PC-9 (cell line): ENCODE measurements at regions not wholly inside any gene's neighbourhood (a gene's known extent, or its start where the extent isn't known, plus 50 kb on each side); places are given as distances from the start of the nearest gene placed in this dataset.
A peak's percentile ranks its signal among the peaks of the same experiment; 100 is the strongest.

Experiments used
- BruUV-seq: library from RNA; stranded (reverse); fragments of 400-500 nt; replicated peaks from 2 replicates; lab custom pipeline; 2021; lab: Mats Ljungman, UMichigan
- CTCF ChIA-PET: fragments of 300-600 bp; sonication (Branson Sonifier 250); formaldehyde crosslinking; loops from one replicate; lab custom pipeline; 2022; ENCODE audit warnings: antibody characterized with exemption; lab: Charles Lee
- POLR2A ChIA-PET: fragments of 300-600 bp; sonication (Branson Sonifier 250); formaldehyde crosslinking; loops from one replicate; lab custom pipeline; 2022; ENCODE audit warnings: antibody characterized with exemption; ENCODE audit not compliant: unreplicated experiment; lab: Charles Lee
- DNase-seq, 2 experiments: peaks; one replicate each; pipeline versions ENCODE4 v3.0.0 to v3.0.0-alpha.2; 2015 to 2022; ENCODE audit warnings: mixed read lengths in 1 of 2
- H2AFZ ChIP-seq: fragments of 200-600 bp; sonication (generic); 2 replicates; pipeline ENCODE4 v1.8.1; 2017; ENCODE audit warnings: antibody characterized with exemption
- H3F3A ChIP-seq: fragments of 200-600 bp; sonication (generic); 2 replicates; pipeline ENCODE4 v1.8.1; 2017; ENCODE audit warnings: antibody characterized with exemption, mild to moderate bottlenecking, low read depth; ENCODE audit not compliant: insufficient read depth
- H3K27ac ChIP-seq: fragments of 200-600 bp; sonication (generic); 2 replicates; pipeline ENCODE4 v1.6.1; 2016; ENCODE audit warnings: mixed run types
- H3K27me3 ChIP-seq: fragments of 200-600 bp; sonication (generic); 2 replicates; pipeline ENCODE4 v1.6.1; 2016; ENCODE audit warnings: low read depth, mixed run types; ENCODE audit not compliant: insufficient read depth
- H3K36me3 ChIP-seq: fragments of 200-600 bp; sonication (generic); 2 replicates; pipeline ENCODE4 v1.6.1; 2016; ENCODE audit warnings: low read depth, mixed run types
- H3K4me1 ChIP-seq: fragments of 200-600 bp; sonication (generic); replicated peaks from 2 replicates; pipeline ENCODE4 v1.6.1; 2016; ENCODE audit warnings: mixed run types; ENCODE audit not compliant: insufficient read depth
- H3K4me2 ChIP-seq: fragments of 200-600 bp; sonication (generic); 2 replicates; pipeline ENCODE4 v1.6.1; 2017; ENCODE audit warnings: mixed run types
- H3K4me3 ChIP-seq: fragments of 200-600 bp; sonication (generic); 2 replicates; pipeline ENCODE4 v1.6.1; 2016; ENCODE audit warnings: mixed run types
- H3K79me2 ChIP-seq: fragments of 200-600 bp; sonication (generic); 2 replicates; pipeline ENCODE4 v1.6.1; 2017; ENCODE audit warnings: low read depth, mixed run types
- H3K9me2 ChIP-seq: fragments of 200-600 bp; sonication (generic); 2 replicates; pipeline ENCODE4 v1.8.1; 2017; ENCODE audit warnings: mild to moderate bottlenecking; ENCODE audit not compliant: insufficient read depth
- H3K9me3 ChIP-seq: fragments of 200-600 bp; sonication (generic); 2 replicates; pipeline ENCODE4 v1.8.1; 2016; ENCODE audit warnings: low read depth; ENCODE audit not compliant: insufficient read depth
- H4K20me1 ChIP-seq: fragments of 200-600 bp; sonication (generic); 2 replicates; pipeline ENCODE4 v1.8.1; 2017; ENCODE audit not compliant: insufficient read depth
- EZH2 ChIP-seq: fragments of 200-600 bp; sonication (generic); IDR thresholded peaks from 2 replicates; pipeline ENCODE4 v1.8.0; 2017; ENCODE audit warnings: antibody characterized with exemption, low read depth
- intact Hi-C: fragments of 100-400 bp; cut with micrococcal nuclease; formaldehyde crosslinking; loops from one replicate; pipeline ENCODE4 v1.10.0; 2022; ENCODE audit not compliant: unreplicated experiment
- TF ChIP-seq, protein P1 (sequence below): fragments of 200-600 bp; sonication (generic); conservative IDR thresholded peaks from 2 replicates; pipeline ENCODE4 v1.6.1; 2017; ENCODE audit warnings: mixed run types, antibody characterized with exemption, mild to moderate bottlenecking, moderate library complexity

GRCh38 chr1:79633456-79633855, 626.9 kb upstream of the ADGRL4 start:
- Histone ChIP-seq H3K4me3 (no peak overlapping the region), H3K9me2 (no peaks in the 10 kb centered on the region), H3F3A (no peaks in the 10 kb centered on the region), H4K20me1 (no peaks in the 10 kb centered on the region), H3K79me2 (no peaks in the 10 kb centered on the region), H3K27ac (no peak overlapping the region), H3K4me2 (no peak overlapping the region), H3K36me3 (no peaks in the 10 kb centered on the region), H2AFZ (no peak overlapping the region), H3K9me3 (no peaks in the 10 kb centered on the region), H3K27me3 (no peaks in the 10 kb centered on the region), H3K4me1 (no peaks in the 10 kb centered on the region)
- DNase-seq: no peak
- ChIA-PET POLR2A (no interaction called here), CTCF (no interaction called here)
- no TSS peak for BruUV-seq
- intact Hi-C loops: no loop called here
- no peak for TF ChIP-seq EZH2
- TF ChIP-seq, protein P1, sequence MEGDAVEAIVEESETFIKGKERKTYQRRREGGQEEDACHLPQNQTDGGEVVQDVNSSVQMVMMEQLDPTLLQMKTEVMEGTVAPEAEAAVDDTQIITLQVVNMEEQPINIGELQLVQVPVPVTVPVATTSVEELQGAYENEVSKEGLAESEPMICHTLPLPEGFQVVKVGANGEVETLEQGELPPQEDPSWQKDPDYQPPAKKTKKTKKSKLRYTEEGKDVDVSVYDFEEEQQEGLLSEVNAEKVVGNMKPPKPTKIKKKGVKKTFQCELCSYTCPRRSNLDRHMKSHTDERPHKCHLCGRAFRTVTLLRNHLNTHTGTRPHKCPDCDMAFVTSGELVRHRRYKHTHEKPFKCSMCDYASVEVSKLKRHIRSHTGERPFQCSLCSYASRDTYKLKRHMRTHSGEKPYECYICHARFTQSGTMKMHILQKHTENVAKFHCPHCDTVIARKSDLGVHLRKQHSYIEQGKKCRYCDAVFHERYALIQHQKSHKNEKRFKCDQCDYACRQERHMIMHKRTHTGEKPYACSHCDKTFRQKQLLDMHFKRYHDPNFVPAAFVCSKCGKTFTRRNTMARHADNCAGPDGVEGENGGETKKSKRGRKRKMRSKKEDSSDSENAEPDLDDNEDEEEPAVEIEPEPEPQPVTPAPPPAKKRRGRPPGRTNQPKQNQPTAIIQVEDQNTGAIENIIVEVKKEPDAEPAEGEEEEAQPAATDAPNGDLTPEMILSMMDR: no peak

- H3K4me2 ChIP-seq: no peak overlapping the region
- no peak for DNase-seq
- ChIA-PET CTCF (no interaction called here), POLR2A (no interaction called here)
- no peak overlapping the region for H3K4me3 ChIP-seq
- H4K20me1 ChIP-seq: no peaks in the 10 kb centered on the region
- no peaks in the 10 kb centered on the region for H3K9me2 ChIP-seq
- no peak for TF ChIP-seq EZH2
- TF ChIP-seq, protein P1: no peak
- no TSS peak for BruUV-seq
- no peaks in the 10 kb centered on the region for H3K9me3 ChIP-seq
- no peaks in the 10 kb centered on the region for H3F3A ChIP-seq
- H3K27me3 ChIP-seq: no peaks in the 10 kb centered on the region
- H3K27ac ChIP-seq: no peak overlapping the region
- H3K4me1 ChIP-seq: no peaks in the 10 kb centered on the region
- H2AFZ ChIP-seq: no peak overlapping the region
- intact Hi-C loops: no loop called here
- H3K36me3 ChIP-seq: no peaks in the 10 kb centered on the region
- H3K79me2 ChIP-seq: no peaks in the 10 kb centered on the region
Observed at GRCh38 chr1:79629414-79629813, 622.9 kb upstream of the ADGRL4 start.

DNA sequence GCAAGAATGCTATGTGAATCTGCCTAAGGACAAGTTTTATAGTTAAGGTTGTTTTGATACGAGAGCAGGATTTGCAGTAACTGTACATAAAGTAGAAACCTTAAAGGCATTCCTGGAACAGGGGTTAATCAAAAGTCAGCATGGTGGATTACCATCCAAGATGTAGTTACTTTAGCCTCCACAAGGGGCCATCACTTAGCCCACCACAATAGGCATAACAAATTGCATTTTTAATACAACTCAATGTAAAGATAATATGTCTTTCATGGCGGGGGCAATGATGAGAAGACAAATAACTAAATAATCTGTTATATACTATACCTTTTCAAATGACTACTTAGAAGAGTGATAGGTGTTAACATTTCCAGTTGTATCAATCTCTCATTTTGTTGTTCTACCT, 611.2 kb upstream of the ADGRL4 start:
- Histone ChIP-seq H3K9me3 (0 out of 2 replicates have a peak, but pooled peaks cover 2% of the 10 kb centered on the region), H3K9me2 (no peaks in the 10 kb centered on the region), H3K27me3 (no peaks in the 10 kb centered on the region), H3K36me3 (no peaks in the 10 kb centered on the region), H3K27ac (no peak overlapping the region), H3K4me3 (no peak overlapping the region), H3K79me2 (no peaks in the 10 kb centered on the region), H3F3A (no peaks in the 10 kb centered on the region; the same call in 1 of the 2 replicates), H3K4me1 (no peaks in the 10 kb centered on the region), H2AFZ (no peak overlapping the region), H4K20me1 (no peaks in the 10 kb centered on the region), H3K4me2 (no peak overlapping the region)
- intact Hi-C loops: no loop called here
- CTCF ChIA-PET: no interaction called here
- BruUV-seq: no TSS peak
- POLR2A ChIA-PET: no interaction called here
- no peak for DNase-seq
- TF ChIP-seq EZH2: no peak
- TF ChIP-seq, protein P1: peak; percentile 43; the same call in 1 of the 2 replicates
